ENCODE measurements at regions not wholly inside any gene's neighbourhood (a gene's known extent, or its start where the extent isn't known, plus 50 kb on each side); places are given as distances from the start of the nearest gene placed in this dataset.
"Not testable (repeated sequence)": the region's sequence is repeated elsewhere in the genome, so short reads cannot be mapped to it uniquely, and the experiment has no call there.

GRCh38 chr4:52370576-52370975 lies 288.5 kb downstream of the USP46 start:
- DNase-seq (ENCODE audit: low read depth in 2 of 3, low spot score in 2 of 3), result no peak

- no peak for DNase-seq (ENCODE audit: low read depth in 2 of 3, low spot score in 2 of 3)
Measured at GRCh38 chr4:52371841-52372240, 287.3 kb downstream of the USP46 start.

- DNase-seq (ENCODE audit: low read depth in 2 of 3, low spot score in 2 of 3), result no peak
Measured at GRCh38 chr4:52372269-52372668, 286.8 kb downstream of the USP46 start.

- no peak for DNase-seq (ENCODE audit: low read depth in 2 of 3, low spot score in 2 of 3)
Measured at GRCh38 chr4:52372747-52373146, 286.4 kb downstream of the USP46 start.

GRCh38 chr4:52373650-52374049 lies 285.5 kb downstream of the USP46 start:
- DNase-seq (ENCODE audit: low read depth in 2 of 3, low spot score in 2 of 3), result no peak

GRCh38 chr4:52374877-52375276 lies 284.2 kb downstream of the USP46 start:
- no peak for DNase-seq (ENCODE audit: low read depth in 2 of 3, low spot score in 2 of 3)

- peak in 2 of 3 donors; percentile 17 to 58 for DNase-seq (ENCODE audit: low read depth in 2 of 3, low spot score in 2 of 3)
Measured at GRCh38 chr4:52376132-52376704, 282.9 kb downstream of the USP46 start.

- DNase-seq (ENCODE audit: low read depth in 2 of 3, low spot score in 2 of 3), result no peak
Measured at GRCh38 chr4:52377563-52377962, 281.5 kb downstream of the USP46 start.

- no peak for DNase-seq (ENCODE audit: low read depth in 2 of 3, low spot score in 2 of 3)
Measured at GRCh38 chr4:52407545-52407944, 251.6 kb downstream of the USP46 start.

GRCh38 chr4:52408032-52408431 lies 251.1 kb downstream of the USP46 start:
- no peak for DNase-seq (ENCODE audit: low read depth in 2 of 3, low spot score in 2 of 3)

GRCh38 chr4:52408471-52408870 lies 250.6 kb downstream of the USP46 start:
- no peak for DNase-seq (ENCODE audit: low read depth in 2 of 3, low spot score in 2 of 3)

GRCh38 chr4:52409766-52410165 lies 249.3 kb downstream of the USP46 start:
- DNase-seq (ENCODE audit: low read depth in 2 of 3, low spot score in 2 of 3), result not testable (repeated sequence)

- no peak for DNase-seq (ENCODE audit: low read depth in 2 of 3, low spot score in 2 of 3)
Measured at GRCh38 chr4:52410971-52411370, 248.1 kb downstream of the USP46 start.

GRCh38 chr4:52420330-52420729 lies 238.8 kb downstream of the USP46 start:
- DNase-seq (ENCODE audit: low read depth in 2 of 3, low spot score in 2 of 3), result no peak

GRCh38 chr4:52421811-52422213 lies 237.3 kb downstream of the USP46 start:
- DNase-seq (ENCODE audit: low read depth in 2 of 3, low spot score in 2 of 3), result no peak

GRCh38 chr4:52423967-52424366 lies 235.1 kb downstream of the USP46 start:
- DNase-seq (ENCODE audit: low read depth in 2 of 3, low spot score in 2 of 3), result no peak

- no peak for DNase-seq (ENCODE audit: low read depth in 2 of 3, low spot score in 2 of 3)
Measured at GRCh38 chr4:52425751-52426326, 233.3 kb downstream of the USP46 start.

- DNase-seq (ENCODE audit: low read depth in 2 of 3, low spot score in 2 of 3), result no peak
Measured at GRCh38 chr4:52431410-52431809, 227.7 kb downstream of the USP46 start.

GRCh38 chr4:52431869-52432268 lies 227.2 kb downstream of the USP46 start:
- no peak for DNase-seq (ENCODE audit: low read depth in 2 of 3, low spot score in 2 of 3)

- not testable (repeated sequence) for DNase-seq (ENCODE audit: low read depth in 2 of 3, low spot score in 2 of 3)
Measured at GRCh38 chr4:52442524-52442923, 216.6 kb downstream of the USP46 start.

- DNase-seq (ENCODE audit: low read depth in 2 of 3, low spot score in 2 of 3), result no peak
Measured at GRCh38 chr4:52472444-52472843, 186.7 kb downstream of the USP46 start.

GRCh38 chr4:52477191-52477780 lies 181.8 kb downstream of the USP46 start:
- DNase-seq (ENCODE audit: low read depth in 2 of 3, low spot score in 2 of 3), result no peak
